Central memory CD8-positive, alpha-beta T cell (primary cell): ENCODE measurements at regions not wholly inside any gene's neighbourhood (a gene's known extent, or its start where the extent isn't known, plus 50 kb on each side); places are given as distances from the start of the nearest gene placed in this dataset.

Source experiments
- ATAC-seq: fragments of 150-1000 bp; cut with Tn5 transposase; replicated peaks from 2 replicates; pipeline ENCODE4 v1.10.0; 2022; ENCODE audit warnings: mild to moderate bottlenecking, moderate FRiP score, moderate number of reproducible peaks; ENCODE audit not compliant: poor library complexity, severe bottlenecking; ENCODE audit errors: extremely low read depth
- DNase-seq, 2 donors: peaks; one replicate each; pipeline ENCODE4 v3.0.0; 2021; ENCODE audit warnings: low spot score in 2 of 2
- H3K27ac Mint-ChIP-seq: one replicate; pipeline ENCODE4 v1.8.0; 2022; ENCODE audit warnings: low read depth, mild to moderate bottlenecking, moderate library complexity, mixed read lengths
- H3K27me3 Mint-ChIP-seq: one replicate; pipeline ENCODE4 v1.8.0; 2022; ENCODE audit warnings: mixed read lengths
- H3K36me3 Mint-ChIP-seq: one replicate; pipeline ENCODE4 v1.8.0; 2022; ENCODE audit warnings: mild to moderate bottlenecking, moderate library complexity, mixed read lengths; ENCODE audit not compliant: insufficient read depth
- H3K4me1 Mint-ChIP-seq: one replicate; pipeline ENCODE4 v1.8.0; 2022; ENCODE audit warnings: mixed read lengths
- H3K4me3 Mint-ChIP-seq: one replicate; pipeline ENCODE4 v1.8.0; 2022; ENCODE audit warnings: mild to moderate bottlenecking, moderate library complexity, mixed read lengths
- H3K9me3 Mint-ChIP-seq: one replicate; pipeline ENCODE4 v1.8.0; 2022; ENCODE audit warnings: mixed read lengths

DNA sequence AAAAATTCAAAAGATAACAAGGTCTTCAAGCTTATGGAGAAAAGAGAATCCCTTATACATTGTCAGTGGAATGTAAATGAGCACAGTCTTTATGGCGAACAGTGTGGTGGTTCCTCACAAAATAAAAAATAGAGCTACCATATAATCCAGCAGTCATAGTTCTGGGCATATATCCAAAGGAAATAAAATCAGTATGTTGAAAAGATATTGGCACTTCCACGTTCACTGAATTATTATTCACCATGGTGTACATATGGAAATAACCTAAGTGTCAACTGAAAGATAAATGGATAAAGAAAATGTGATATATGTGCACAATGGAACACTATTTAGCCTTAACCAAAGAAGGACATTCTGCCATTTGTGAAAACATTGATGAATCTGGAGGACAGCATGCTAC is 1161.2 kb downstream of the ROBO2 start:
- H3K36me3 Mint-ChIP-seq, result no peaks in the 10 kb centered on the region
- no peaks in the 10 kb centered on the region for H3K4me1 Mint-ChIP-seq
- H3K9me3 Mint-ChIP-seq, result no peaks in the 10 kb centered on the region
- H3K27me3 Mint-ChIP-seq, result no peaks in the 10 kb centered on the region
- no peak overlapping the region for H3K4me3 Mint-ChIP-seq
- ATAC-seq (no peak), DNase-seq (no peak)
- H3K27ac Mint-ChIP-seq, result no peak overlapping the region

DNA sequence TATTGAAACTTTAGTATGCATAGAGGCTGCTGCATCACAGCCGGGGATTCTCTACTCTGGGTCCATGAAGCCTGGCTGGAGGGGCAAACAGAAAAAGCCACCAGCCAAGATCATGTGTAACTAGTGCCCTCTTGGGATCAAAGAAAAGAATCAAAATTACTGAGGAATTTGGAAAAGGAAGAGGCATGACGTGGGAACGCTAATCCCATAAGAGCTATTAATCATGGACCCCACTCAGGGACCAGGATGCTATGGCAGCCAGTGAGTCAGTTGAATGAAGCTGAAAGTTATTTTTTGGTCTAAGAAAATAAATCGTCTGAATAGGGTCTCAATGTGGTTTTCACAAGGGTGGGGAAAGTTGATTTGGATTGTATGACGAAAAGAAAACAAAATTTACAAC is 1165.1 kb downstream of the ROBO2 start:
- Mint-ChIP-seq H3K27me3 (no peaks in the 10 kb centered on the region), H3K4me1 (no peaks in the 10 kb centered on the region), H3K9me3 (peaks cover 9% of the 10 kb centered on the region), H3K4me3 (no peak overlapping the region), H3K27ac (no peak overlapping the region), H3K36me3 (no peaks in the 10 kb centered on the region)
- no peak for DNase-seq
- no peak for ATAC-seq

DNA sequence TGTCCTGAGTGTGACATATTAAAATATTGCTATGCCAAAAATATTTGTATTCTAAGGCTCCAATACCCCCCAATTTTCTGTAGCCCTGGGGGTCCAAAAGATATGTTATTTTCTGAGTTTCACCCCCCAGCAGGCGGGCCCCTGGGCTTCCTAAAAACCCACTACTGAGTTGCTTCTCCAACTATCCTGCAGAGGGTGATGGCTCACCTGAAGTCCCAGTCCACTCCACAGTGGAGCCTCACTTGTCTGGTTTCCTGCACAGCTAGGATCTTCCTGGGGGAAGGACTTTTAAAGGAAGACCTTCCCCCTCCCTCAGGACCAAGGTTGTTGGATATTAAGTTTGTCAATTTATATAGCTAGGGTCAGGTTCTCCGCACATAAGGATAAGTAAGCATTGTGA is 1181.4 kb downstream of the ROBO2 start:
- Mint-ChIP-seq H3K27ac (no peak overlapping the region), H3K4me1 (no peaks in the 10 kb centered on the region)

DNA sequence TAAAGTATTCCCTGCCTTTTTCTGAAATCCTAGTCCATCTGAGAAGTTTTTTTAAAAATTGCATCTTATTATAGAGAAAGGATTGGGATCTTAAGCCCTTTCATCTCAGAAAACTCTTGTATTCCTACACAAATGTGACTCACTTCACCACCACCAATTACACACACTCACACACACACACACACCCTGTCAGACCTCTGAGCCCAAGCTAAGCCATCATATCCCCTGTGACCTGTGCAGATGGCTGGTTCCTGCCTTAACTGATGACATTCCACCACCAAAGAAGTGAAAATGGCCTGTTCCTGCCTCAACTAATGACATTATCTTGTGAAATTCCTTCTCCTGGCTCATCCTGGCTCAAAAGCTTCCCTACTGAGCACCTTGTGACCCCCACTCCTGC is 1181.9 kb downstream of the ROBO2 start:
- no peak for DNase-seq
- H3K4me3 Mint-ChIP-seq, result no peak overlapping the region
- H3K27ac Mint-ChIP-seq, result no peak overlapping the region
- no peaks in the 10 kb centered on the region for H3K36me3 Mint-ChIP-seq
- ATAC-seq, result no peak
- peaks cover 25% of the 10 kb centered on the region for H3K9me3 Mint-ChIP-seq
- H3K27me3 Mint-ChIP-seq, result no peaks in the 10 kb centered on the region
- no peaks in the 10 kb centered on the region for H3K4me1 Mint-ChIP-seq

More for the DNA sequence above, 1181.4 kb downstream of the ROBO2 start:
- Mint-ChIP-seq H3K9me3 (peaks cover 28% of the 10 kb centered on the region), H3K27me3 (no peaks in the 10 kb centered on the region), H3K4me3 (no peak overlapping the region), H3K36me3 (no peaks in the 10 kb centered on the region)
- ATAC-seq (no peak), DNase-seq (no peak)

DNA sequence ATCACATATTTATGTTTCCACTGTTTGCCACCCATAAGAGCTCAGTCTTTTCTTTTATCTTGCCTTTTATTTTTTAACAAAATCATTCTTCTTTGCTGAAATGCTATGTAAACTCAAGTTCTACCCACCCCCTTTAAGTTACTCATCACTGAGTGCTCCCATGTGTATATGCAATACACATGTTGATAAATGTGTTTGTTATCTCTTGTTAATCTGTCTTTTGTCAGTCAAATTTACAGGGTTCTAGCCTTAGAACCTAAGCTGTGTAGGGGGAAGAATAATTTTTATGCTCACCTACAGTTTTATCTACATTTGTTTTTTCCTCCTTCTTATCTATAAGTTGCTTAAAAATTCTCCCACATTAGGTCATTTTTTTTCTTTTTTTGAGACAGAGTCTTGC is 1195.9 kb downstream of the ROBO2 start:
- Mint-ChIP-seq H3K27me3 (no peaks in the 10 kb centered on the region), H3K4me3 (no peak overlapping the region), H3K9me3 (peaks cover 32% of the 10 kb centered on the region), H3K27ac (no peak overlapping the region), H3K4me1 (no peaks in the 10 kb centered on the region), H3K36me3 (no peaks in the 10 kb centered on the region)
- DNase-seq, result no peak
- ATAC-seq, result no peak

DNA sequence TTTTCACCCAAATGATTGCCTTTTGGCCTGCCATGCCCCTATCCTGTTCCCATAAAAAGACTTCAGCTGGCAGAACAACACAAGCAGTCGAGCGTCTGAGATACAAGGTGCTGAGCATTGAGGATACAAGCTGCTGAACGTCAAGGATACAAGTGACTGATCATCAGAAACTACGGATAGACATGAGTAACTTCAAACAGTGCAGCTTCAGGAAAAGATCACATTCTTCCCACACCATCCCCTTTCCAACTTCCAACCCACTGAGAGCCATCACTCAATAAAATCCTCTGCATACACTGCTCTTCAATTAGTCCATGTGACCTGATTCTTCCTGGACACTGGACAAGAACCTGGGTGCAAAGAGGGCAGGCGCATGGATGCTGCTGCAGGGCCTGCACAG is 1198.9 kb downstream of the ROBO2 start:
- H3K4me1 Mint-ChIP-seq, result no peaks in the 10 kb centered on the region
- H3K27me3 Mint-ChIP-seq, result no peaks in the 10 kb centered on the region
- ATAC-seq (no peak), DNase-seq (no peak)
- no peaks in the 10 kb centered on the region for H3K36me3 Mint-ChIP-seq
- H3K27ac Mint-ChIP-seq, result no peak overlapping the region
- H3K4me3 Mint-ChIP-seq, result no peak overlapping the region
- H3K9me3 Mint-ChIP-seq, result peaks cover 39% of the 10 kb centered on the region

DNA sequence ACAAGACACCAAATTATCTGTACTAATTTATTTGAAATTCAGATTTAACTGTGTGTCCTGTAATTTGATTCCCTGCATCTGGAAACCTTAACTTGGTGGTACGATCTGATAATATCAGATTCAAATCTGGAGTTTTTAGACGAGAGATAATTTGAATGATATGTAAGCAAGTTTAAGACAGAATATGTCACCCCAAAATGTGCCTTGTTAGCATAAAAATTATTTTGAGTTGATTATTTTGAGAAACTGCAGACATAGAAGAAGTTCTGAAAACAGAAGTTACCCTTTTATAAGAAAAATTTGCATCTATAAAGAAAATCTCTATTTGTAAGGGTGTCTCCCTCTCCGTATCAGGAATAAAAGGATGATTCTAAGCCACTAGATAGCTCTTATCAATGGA is 1202.8 kb downstream of the ROBO2 start:
- no peak overlapping the region for H3K4me3 Mint-ChIP-seq
- H3K9me3 Mint-ChIP-seq, result peaks cover 38% of the 10 kb centered on the region
- no peak overlapping the region for H3K27ac Mint-ChIP-seq
- ATAC-seq (no peak), DNase-seq (no peak)
- peaks cover 2% of the 10 kb centered on the region for H3K36me3 Mint-ChIP-seq
- no peaks in the 10 kb centered on the region for H3K27me3 Mint-ChIP-seq
- no peaks in the 10 kb centered on the region for H3K4me1 Mint-ChIP-seq

DNA sequence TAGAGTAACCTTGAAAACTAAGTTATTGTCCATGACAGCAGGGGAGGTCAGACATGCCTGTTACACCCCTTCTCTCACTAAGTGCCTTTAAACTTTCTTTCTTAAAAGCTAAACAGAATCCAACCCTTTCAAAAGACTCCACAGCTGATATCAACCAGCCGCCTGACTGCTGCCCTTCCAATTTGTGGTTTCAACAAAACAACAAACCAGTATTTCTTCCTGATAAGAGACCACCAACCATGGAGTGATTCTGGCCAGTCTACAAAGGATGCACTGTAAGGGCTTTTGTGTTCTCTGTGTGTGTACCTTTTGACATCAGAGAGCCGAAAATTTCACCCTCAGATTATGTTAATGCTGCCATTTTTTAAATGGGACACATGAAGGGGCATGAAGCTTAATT is 1204.2 kb downstream of the ROBO2 start:
- H3K36me3 Mint-ChIP-seq, result peaks cover 2% of the 10 kb centered on the region
- ATAC-seq (no peak), DNase-seq (no peak)
- no peaks in the 10 kb centered on the region for H3K4me1 Mint-ChIP-seq
- no peak overlapping the region for H3K4me3 Mint-ChIP-seq
- H3K27ac Mint-ChIP-seq, result no peak overlapping the region
- H3K27me3 Mint-ChIP-seq, result no peaks in the 10 kb centered on the region
- peaks cover 33% of the 10 kb centered on the region for H3K9me3 Mint-ChIP-seq

DNA sequence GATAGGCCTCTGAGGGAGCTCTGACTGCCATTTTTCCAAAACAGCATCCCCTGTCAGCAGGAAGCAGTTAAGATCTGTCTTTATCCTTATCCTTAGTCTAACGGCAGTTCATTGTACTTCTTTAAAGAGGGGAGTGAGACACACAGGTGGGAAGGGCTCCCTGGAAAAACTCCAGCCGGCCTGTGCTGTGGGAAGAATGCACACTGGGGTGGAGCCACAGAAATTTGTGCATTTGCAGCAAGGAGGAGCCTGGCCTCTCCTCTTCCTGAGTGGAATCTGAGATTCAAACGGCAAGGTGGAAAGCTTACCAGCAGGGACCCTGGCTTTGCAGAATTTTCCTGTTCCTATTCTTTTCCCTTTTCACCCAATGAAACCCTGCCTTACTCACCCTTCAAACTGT is 1209.4 kb downstream of the ROBO2 start:
- no peak overlapping the region for H3K27ac Mint-ChIP-seq
- peaks cover 12% of the 10 kb centered on the region for H3K9me3 Mint-ChIP-seq
- no peak overlapping the region for H3K4me3 Mint-ChIP-seq
- H3K27me3 Mint-ChIP-seq, result no peaks in the 10 kb centered on the region
- no peak for ATAC-seq
- H3K4me1 Mint-ChIP-seq, result no peaks in the 10 kb centered on the region
- no peak for DNase-seq
- H3K36me3 Mint-ChIP-seq, result peaks cover 2% of the 10 kb centered on the region

DNA sequence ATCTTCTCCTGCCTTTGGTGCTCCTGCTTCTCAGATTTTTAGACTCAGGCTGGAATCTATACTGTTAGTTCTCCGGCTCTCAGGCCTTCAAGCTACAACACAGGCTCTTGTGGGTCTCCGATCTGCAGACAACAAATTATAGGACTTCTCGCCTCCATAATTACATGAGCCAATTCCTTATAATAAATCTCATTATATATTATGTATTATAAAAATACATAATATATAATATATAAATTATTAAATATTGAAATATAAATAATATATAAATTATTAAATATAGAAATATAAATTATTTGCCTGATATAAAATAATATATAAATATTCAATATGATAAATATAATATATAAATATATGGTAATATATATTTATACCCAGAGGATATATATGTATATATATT is 1214.0 kb downstream of the ROBO2 start:
- Mint-ChIP-seq H3K27ac (no peak overlapping the region), H3K36me3 (no peaks in the 10 kb centered on the region), H3K4me3 (no peak overlapping the region), H3K9me3 (peaks cover 16% of the 10 kb centered on the region), H3K4me1 (no peaks in the 10 kb centered on the region), H3K27me3 (no peaks in the 10 kb centered on the region)
- no peak for DNase-seq
- ATAC-seq, result no peak

DNA sequence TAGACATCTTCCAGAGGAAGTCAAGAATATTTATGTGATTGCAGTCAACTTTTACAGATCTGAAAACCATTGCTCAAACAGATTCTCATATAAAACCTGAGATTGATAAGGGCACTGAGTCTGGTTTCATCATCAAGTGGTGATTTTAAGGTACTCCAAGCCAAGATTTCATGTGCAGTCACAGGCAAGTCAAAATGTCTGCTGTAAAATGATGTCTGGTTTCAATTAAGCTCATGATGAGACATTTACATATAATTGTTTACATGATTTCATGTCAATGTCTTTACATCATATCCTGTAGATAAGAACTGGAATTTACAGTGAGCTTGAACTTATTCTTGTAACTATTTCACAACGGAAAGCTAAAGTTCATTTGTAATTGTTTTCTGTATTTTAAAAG is 1215.5 kb downstream of the ROBO2 start:
- ATAC-seq (no peak), DNase-seq (no peak)
- Mint-ChIP-seq H3K4me3 (no peak overlapping the region), H3K27ac (no peak overlapping the region), H3K9me3 (peaks cover 19% of the 10 kb centered on the region), H3K36me3 (no peaks in the 10 kb centered on the region), H3K4me1 (no peaks in the 10 kb centered on the region), H3K27me3 (no peaks in the 10 kb centered on the region)

DNA sequence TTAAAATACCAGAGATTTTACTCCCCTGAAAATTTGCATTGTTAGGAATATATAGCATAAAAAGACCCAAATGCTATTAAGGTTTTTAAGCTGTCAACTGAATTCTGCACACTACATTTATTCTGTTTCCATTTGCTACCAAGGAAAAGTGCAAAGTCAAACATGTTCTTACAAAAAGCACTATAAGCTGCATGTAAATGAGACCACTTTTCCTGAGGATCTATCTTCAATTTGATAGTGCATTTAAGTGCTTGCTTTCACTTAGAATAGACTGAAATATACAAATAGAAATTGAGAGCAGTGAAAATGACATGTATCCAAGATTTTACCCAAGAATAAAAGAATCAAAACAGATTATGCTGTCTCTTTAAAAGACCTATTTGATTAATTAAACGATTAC is 1216.2 kb downstream of the ROBO2 start:
- DNase-seq, result no peak
- no peak for ATAC-seq
- peaks cover 23% of the 10 kb centered on the region for H3K9me3 Mint-ChIP-seq
- H3K4me3 Mint-ChIP-seq, result no peak overlapping the region
- H3K4me1 Mint-ChIP-seq, result no peaks in the 10 kb centered on the region
- H3K36me3 Mint-ChIP-seq, result no peaks in the 10 kb centered on the region
- H3K27me3 Mint-ChIP-seq, result no peaks in the 10 kb centered on the region
- H3K27ac Mint-ChIP-seq, result no peak overlapping the region

DNA sequence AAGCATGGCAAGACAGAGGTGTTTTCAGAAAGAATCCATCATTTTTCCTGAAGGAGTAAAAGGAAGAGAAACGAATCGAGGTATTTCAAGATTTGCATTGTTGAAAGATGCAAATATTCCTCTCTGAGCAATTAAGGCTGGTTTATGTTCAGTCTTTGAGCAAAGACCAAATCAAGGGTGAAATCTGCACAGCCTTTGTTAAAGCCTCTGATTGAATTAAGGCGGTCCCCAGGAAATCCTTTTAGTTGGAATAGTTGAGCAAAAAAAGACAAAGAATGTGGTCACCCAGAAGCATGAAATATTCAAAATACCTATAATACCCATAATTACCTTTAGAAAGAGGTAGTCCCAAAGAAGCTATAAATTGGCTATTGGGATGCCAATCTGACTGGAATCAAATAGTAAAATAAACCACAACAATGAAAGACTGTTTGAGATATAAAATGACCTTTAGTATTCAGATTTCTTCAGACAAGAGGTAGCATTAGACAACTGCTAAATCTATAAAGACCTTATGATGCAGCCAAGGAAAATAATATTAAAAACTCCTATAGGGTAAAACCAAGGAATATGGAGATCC is 1218.1 kb downstream of the ROBO2 start:
- H3K27me3 Mint-ChIP-seq, result no peaks in the 10 kb centered on the region
- peaks cover 2% of the 10 kb centered on the region for H3K36me3 Mint-ChIP-seq
- peaks cover 24% of the 10 kb centered on the region for H3K9me3 Mint-ChIP-seq
- DNase-seq (no peak), ATAC-seq (no peak)
- no peak overlapping the region for H3K27ac Mint-ChIP-seq
- no peak overlapping the region for H3K4me3 Mint-ChIP-seq
- no peaks in the 10 kb centered on the region for H3K4me1 Mint-ChIP-seq

DNA sequence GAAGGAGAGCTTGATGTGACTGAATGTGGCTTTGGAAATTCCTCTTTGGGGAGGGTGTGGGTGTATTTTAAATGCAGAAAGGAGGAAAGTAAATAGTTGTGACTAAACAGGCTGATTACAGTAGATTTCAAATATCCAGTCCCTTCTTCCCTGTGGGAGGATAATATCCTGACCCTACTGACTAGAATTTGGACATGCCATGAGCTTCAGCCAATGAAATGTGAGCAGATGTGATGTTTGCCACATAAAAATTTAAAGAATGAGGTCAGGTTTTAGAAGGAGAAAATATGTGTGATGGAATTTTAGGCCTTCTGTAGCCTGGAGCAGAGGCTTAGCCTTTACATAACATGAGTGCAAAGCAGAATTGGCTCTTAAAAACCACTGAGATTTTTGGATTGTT is 1218.9 kb downstream of the ROBO2 start:
- Mint-ChIP-seq H3K36me3 (peaks cover 2% of the 10 kb centered on the region), H3K4me3 (no peak overlapping the region), H3K9me3 (peaks cover 28% of the 10 kb centered on the region), H3K27ac (no peak overlapping the region), H3K27me3 (no peaks in the 10 kb centered on the region), H3K4me1 (no peaks in the 10 kb centered on the region)
- no peak for DNase-seq
- ATAC-seq, result no peak
